Activated naive CD4-positive, alpha-beta T cell treated with anti-CD3 and anti-CD28 coated beads, Interleukin-2, amount 10 ng/mL, durations not matched to agents 7 days and 5 days (primary cell): ENCODE measurements at regions not wholly inside any gene's neighbourhood (a gene's known extent, or its start where the extent isn't known, plus 50 kb on each side); places are given as distances from the start of the nearest gene placed in this dataset.

Source experiments
- CTCF ChIA-PET: fragments of 350-600 bp; sonication (Branson Sonifier 250); formaldehyde crosslinking; loops from one replicate; lab custom pipeline; 2021; ENCODE audit warnings: antibody characterized with exemption; lab: Charles Lee
- DNase-seq: peaks from one replicate; pipeline ENCODE4 v3.0.0-alpha.2; 2020
- H3K27ac Mint-ChIP-seq: one replicate; pipeline ENCODE4 v1.8.0; 2021; ENCODE audit warnings: mild to moderate bottlenecking, moderate library complexity, mixed read lengths
- H3K27me3 Mint-ChIP-seq: one replicate; pipeline ENCODE4 v1.8.0; 2021; ENCODE audit warnings: mild to moderate bottlenecking, mixed read lengths
- H3K36me3 Mint-ChIP-seq: one replicate; pipeline ENCODE4 v1.8.0; 2021; ENCODE audit warnings: mixed read lengths
- H3K4me1 Mint-ChIP-seq: one replicate; pipeline ENCODE4 v1.8.0; 2021; ENCODE audit warnings: mixed read lengths
- H3K4me3 Mint-ChIP-seq: one replicate; pipeline ENCODE4 v1.8.0; 2021; ENCODE audit warnings: mild to moderate bottlenecking, moderate library complexity, mixed read lengths
- H3K9me3 Mint-ChIP-seq: one replicate; pipeline ENCODE4 v1.8.0; 2021; ENCODE audit warnings: mixed read lengths

DNA sequence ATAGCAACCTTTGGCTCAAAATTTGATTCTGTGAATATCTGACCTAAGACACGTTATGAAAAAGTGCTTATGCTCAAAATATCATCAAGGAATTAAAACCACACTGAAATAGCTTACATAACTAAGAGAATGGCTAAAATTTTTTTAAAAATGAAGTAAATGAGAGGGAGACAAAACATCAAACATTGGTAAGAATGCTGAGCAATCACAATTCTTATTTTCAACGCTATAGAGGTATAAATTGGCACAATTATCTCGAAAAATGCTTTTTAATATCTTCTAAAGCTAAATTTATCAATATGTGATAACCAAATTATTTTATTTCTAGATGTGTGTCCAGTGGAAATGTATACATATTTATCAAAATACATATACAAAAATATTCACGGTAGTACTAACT is 381.3 kb downstream of the ANXA1 start:
- H3K4me3 Mint-ChIP-seq: no peak overlapping the region
- H3K9me3 Mint-ChIP-seq: peaks cover 2% of the 10 kb centered on the region
- no peak overlapping the region for H3K27ac Mint-ChIP-seq
- no peaks in the 10 kb centered on the region for H3K27me3 Mint-ChIP-seq
- H3K36me3 Mint-ChIP-seq: no peaks in the 10 kb centered on the region
- CTCF ChIA-PET: no interaction called here
- no peaks in the 10 kb centered on the region for H3K4me1 Mint-ChIP-seq
- no peak for DNase-seq

DNA sequence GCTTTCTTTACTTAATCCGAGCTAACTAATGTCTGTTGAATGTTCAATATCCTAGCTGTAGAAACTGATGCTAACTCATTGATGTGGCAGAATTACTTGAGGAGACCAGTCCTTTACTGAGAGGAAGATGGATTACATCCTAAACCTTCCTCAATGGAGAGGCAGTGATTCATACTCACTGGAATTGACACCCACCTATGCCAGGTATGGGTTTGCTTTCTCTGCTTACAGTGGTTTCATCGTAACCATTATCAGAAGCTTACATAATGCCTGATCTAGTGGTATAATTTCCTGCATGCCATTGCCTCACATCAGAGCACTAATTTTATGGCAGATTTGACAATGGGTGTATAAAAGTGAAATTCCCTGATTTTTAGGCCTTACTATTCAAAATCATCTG is 384.7 kb downstream of the ANXA1 start:
- H3K27ac Mint-ChIP-seq: no peak overlapping the region
- peaks cover 2% of the 10 kb centered on the region for H3K9me3 Mint-ChIP-seq
- no peaks in the 10 kb centered on the region for H3K36me3 Mint-ChIP-seq
- DNase-seq: no peak
- CTCF ChIA-PET: no interaction called here
- no peaks in the 10 kb centered on the region for H3K4me1 Mint-ChIP-seq
- H3K27me3 Mint-ChIP-seq: no peaks in the 10 kb centered on the region
- H3K4me3 Mint-ChIP-seq: no peak overlapping the region

DNA sequence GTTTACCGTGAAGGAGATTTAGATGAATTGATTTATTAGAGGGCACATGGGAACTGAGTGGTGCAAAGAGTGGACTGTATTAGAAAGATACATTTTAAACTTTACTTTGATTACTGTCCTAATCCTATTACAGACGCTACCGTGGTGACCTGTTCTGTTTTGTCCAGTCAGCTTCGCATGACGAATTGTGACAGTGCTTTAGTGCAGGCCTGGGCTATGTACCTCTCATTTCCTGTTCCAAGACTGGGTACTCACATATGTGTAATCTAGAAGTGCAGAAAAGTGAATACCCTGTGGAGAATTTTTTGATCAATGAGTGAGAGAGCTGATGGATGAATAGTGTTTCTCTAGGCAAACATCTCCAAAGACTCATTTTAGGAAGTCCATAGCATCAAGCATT is 385.9 kb downstream of the ANXA1 start:
- Mint-ChIP-seq H3K4me3 (no peak overlapping the region), H3K4me1 (no peaks in the 10 kb centered on the region), H3K36me3 (no peaks in the 10 kb centered on the region), H3K9me3 (peaks cover 2% of the 10 kb centered on the region), H3K27me3 (no peaks in the 10 kb centered on the region), H3K27ac (no peak overlapping the region)
- DNase-seq: no peak
- CTCF ChIA-PET: no interaction called here

- CTCF ChIA-PET: no interaction called here
- Mint-ChIP-seq H3K27me3 (no peaks in the 10 kb centered on the region), H3K9me3 (no peaks in the 10 kb centered on the region)
Observed at GRCh38 chr9:73539881-73540390, 388.3 kb downstream of the ANXA1 start.

DNA sequence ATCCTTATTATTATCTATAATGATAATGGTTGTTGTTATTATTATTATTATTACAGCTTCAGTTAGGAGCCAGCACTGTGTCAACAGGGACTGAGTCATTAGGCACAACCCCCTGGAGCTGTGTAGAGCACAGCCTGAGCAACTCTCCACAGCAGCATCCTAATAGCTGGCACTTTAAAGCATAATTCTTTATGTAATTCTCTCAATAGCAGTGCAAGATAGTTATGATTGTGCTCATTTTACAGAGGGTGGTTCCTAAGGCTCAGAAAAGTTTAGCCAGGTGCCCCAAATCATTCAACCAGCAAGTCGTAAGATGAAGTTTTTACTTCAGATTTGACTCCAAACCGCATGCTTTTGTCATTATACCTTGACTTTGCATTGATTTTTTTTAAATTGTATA is 390.3 kb downstream of the ANXA1 start:
- no peak for DNase-seq
- Mint-ChIP-seq H3K36me3 (no peaks in the 10 kb centered on the region), H3K4me3 (no peak overlapping the region), H3K27me3 (no peaks in the 10 kb centered on the region), H3K27ac (no peak overlapping the region), H3K9me3 (no peaks in the 10 kb centered on the region), H3K4me1 (no peaks in the 10 kb centered on the region)
- CTCF ChIA-PET: no interaction called here

More at GRCh38 chr9:73539881-73540390, 388.3 kb downstream of the ANXA1 start:
- Mint-ChIP-seq H3K27ac (no peak overlapping the region), H3K4me1 (no peaks in the 10 kb centered on the region), H3K36me3 (no peaks in the 10 kb centered on the region), H3K4me3 (no peak overlapping the region)
- DNase-seq: no peak

GRCh38 chr9:73543727-73544126 is 392.1 kb downstream of the ANXA1 start:
- H3K36me3 Mint-ChIP-seq: no peaks in the 10 kb centered on the region
- H3K9me3 Mint-ChIP-seq: no peaks in the 10 kb centered on the region
- no peak overlapping the region for H3K4me3 Mint-ChIP-seq
- no peaks in the 10 kb centered on the region for H3K4me1 Mint-ChIP-seq
- no peaks in the 10 kb centered on the region for H3K27me3 Mint-ChIP-seq
- CTCF ChIA-PET: no interaction called here
- no peak overlapping the region for H3K27ac Mint-ChIP-seq
- DNase-seq: no peak

DNA sequence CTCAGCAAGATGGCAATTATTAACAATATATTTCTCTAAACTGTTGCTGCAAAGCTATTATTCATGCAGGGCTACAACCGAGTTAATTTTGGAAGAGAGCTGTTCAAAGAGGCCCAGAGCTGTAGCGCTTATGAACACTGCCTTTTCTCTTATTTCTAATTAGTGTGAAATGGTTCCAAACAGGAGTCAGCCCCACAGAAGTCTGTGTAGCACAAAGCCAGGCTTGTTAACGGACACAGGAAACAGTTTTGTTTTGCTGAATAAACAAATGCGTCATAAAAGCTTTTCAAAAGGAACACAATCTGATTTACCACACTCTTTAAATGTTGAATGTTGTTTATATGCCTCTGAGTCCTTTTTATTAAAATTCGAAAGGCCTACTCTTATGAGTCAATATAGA is 396.5 kb downstream of the ANXA1 start:
- DNase-seq: no peak
- Mint-ChIP-seq H3K36me3 (no peaks in the 10 kb centered on the region), H3K27ac (no peak overlapping the region), H3K4me1 (no peaks in the 10 kb centered on the region), H3K9me3 (no peaks in the 10 kb centered on the region), H3K4me3 (no peak overlapping the region), H3K27me3 (no peaks in the 10 kb centered on the region)
- CTCF ChIA-PET: no interaction called here

- Mint-ChIP-seq H3K27ac (no peak overlapping the region), H3K27me3 (no peaks in the 10 kb centered on the region), H3K9me3 (no peaks in the 10 kb centered on the region), H3K4me3 (no peak overlapping the region), H3K36me3 (no peaks in the 10 kb centered on the region), H3K4me1 (no peaks in the 10 kb centered on the region)
- no peak for DNase-seq
- CTCF ChIA-PET: no interaction called here
Observed at GRCh38 chr9:73549991-73550390, 398.3 kb downstream of the ANXA1 start.

DNA sequence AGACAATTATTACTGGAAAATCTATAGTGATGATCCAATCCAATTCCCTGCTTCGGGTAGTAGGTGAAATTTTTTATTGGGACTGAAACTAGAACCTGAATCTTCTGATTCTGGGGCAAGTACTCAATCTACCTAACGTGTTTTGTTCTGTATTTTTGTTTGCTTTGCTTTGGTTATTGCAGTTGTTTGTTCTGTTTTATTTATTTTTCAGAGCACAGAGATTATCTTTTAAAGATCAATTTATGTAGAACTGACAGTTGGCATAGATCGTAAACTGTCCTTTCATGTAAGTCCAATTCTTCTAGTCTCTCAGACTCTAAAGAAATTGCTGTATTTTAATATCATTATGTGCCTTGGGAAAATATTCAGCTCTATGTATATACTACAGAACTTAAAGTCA is 401.6 kb downstream of the ANXA1 start:
- Mint-ChIP-seq H3K27me3 (no peaks in the 10 kb centered on the region), H3K4me1 (no peaks in the 10 kb centered on the region), H3K36me3 (no peaks in the 10 kb centered on the region), H3K4me3 (no peak overlapping the region), H3K9me3 (no peaks in the 10 kb centered on the region), H3K27ac (no peak overlapping the region)
- DNase-seq: no peak
- CTCF ChIA-PET: no interaction called here

DNA sequence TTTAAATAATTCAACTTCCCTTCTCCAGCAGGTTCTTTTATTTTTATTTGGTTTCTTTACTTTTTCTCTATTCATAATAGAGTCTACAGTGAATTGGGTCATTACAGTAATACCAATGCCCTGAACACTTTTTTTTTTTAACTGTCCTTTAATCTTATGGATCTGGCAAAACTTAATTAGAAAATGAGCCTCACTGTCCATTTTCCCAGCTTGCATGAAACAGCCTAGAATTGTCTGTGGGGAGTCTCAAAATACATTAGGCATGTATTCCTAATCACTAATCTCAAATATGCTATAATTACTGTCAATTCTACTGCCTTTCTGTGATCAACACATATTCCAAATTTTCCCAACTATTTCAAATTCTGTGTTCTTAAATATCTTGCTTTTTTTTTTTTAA is 406.8 kb downstream of the ANXA1 start:
- Mint-ChIP-seq H3K9me3 (no peaks in the 10 kb centered on the region), H3K36me3 (no peaks in the 10 kb centered on the region), H3K27me3 (no peaks in the 10 kb centered on the region), H3K4me3 (no peak overlapping the region), H3K4me1 (no peaks in the 10 kb centered on the region), H3K27ac (no peak overlapping the region)
- CTCF ChIA-PET: no interaction called here
- DNase-seq: no peak

GRCh38 chr9:73565026-73565425 is 413.4 kb downstream of the ANXA1 start:
- Mint-ChIP-seq H3K27ac (no peak overlapping the region), H3K9me3 (no peaks in the 10 kb centered on the region), H3K4me1 (no peaks in the 10 kb centered on the region), H3K4me3 (no peak overlapping the region), H3K36me3 (no peaks in the 10 kb centered on the region), H3K27me3 (no peaks in the 10 kb centered on the region)
- CTCF ChIA-PET: no interaction called here
- no peak for DNase-seq

- H3K4me1 Mint-ChIP-seq: no peaks in the 10 kb centered on the region
- H3K4me3 Mint-ChIP-seq: no peak overlapping the region
- CTCF ChIA-PET: no interaction called here
- no peak for DNase-seq
- no peaks in the 10 kb centered on the region for H3K9me3 Mint-ChIP-seq
- no peaks in the 10 kb centered on the region for H3K27me3 Mint-ChIP-seq
- H3K27ac Mint-ChIP-seq: no peak overlapping the region
- H3K36me3 Mint-ChIP-seq: no peaks in the 10 kb centered on the region
Observed at GRCh38 chr9:73565833-73566465, 414.3 kb downstream of the ANXA1 start.

- Mint-ChIP-seq H3K27me3 (no peaks in the 10 kb centered on the region), H3K4me3 (no peak overlapping the region), H3K9me3 (no peaks in the 10 kb centered on the region), H3K36me3 (no peaks in the 10 kb centered on the region), H3K4me1 (no peaks in the 10 kb centered on the region), H3K27ac (no peak overlapping the region)
- DNase-seq: no peak
- CTCF ChIA-PET: no interaction called here
Observed at GRCh38 chr9:73566627-73567026, 415.0 kb downstream of the ANXA1 start.

GRCh38 chr9:73573235-73573634 is 421.6 kb downstream of the ANXA1 start:
- Mint-ChIP-seq H3K9me3 (no peaks in the 10 kb centered on the region), H3K36me3 (no peaks in the 10 kb centered on the region), H3K4me1 (no peaks in the 10 kb centered on the region), H3K27ac (no peak overlapping the region), H3K4me3 (no peak overlapping the region), H3K27me3 (no peaks in the 10 kb centered on the region)
- no peak for DNase-seq
- CTCF ChIA-PET: interaction anchor here (1.0 kb wide), 1 partner anchor 65 kb away, joined by 4 read pairs; no protein-coding TSS in a partner anchor

DNA sequence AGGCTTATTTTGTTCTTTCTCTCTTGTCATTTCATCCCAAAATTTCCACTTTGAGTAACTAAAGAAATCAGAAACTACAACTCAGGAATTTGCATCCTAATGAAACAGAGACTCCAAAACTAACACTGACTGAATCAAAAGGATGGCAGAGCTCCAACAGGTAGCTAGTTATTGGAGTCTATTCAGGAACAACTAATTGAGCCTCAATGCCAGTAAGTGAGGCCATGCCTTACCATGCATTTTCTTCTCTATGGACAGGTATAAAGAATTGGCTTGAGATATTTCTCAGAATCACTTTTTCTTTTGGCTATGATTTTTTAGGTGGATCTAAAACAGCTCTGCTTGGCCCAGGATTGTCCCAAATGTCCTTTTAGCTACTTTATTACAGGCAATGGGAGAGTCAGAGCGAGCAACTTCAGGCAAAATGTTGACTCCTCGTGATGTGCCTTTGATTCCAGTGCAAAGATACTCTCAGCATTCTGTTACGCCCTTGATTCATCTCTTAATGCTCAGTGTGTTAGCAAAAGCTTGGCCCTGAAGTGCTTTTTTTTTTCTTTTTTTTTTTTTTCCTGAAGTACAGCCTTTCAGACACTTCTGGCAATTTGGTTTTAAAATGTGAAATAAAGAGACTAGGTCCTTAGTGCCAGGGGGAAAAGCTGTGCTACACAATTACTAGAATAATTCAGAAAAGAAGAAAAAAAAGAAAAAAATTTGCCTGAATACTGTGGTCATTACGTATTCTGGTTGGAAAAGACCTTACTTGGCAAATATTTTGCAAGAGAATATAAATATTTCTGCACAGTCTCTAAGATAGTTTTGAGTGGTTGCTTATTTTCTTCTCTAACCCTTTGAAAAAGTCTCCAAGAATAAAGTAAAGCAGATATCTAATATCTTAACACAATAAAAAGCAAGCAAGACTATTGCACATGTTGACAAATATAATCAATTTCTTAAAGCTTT is 423.7 kb downstream of the ANXA1 start:
- no peak overlapping the region for H3K4me3 Mint-ChIP-seq
- no peaks in the 10 kb centered on the region for H3K9me3 Mint-ChIP-seq
- H3K36me3 Mint-ChIP-seq: no peaks in the 10 kb centered on the region
- DNase-seq: no peak
- H3K4me1 Mint-ChIP-seq: no peaks in the 10 kb centered on the region
- H3K27me3 Mint-ChIP-seq: no peaks in the 10 kb centered on the region
- no peak overlapping the region for H3K27ac Mint-ChIP-seq
- CTCF ChIA-PET: no interaction called here
